NCI-H510A (cell line): ENCODE measurements at regions not wholly inside any gene's neighbourhood (a gene's known extent, or its start where the extent isn't known, plus 50 kb on each side); places are given as distances from the start of the nearest gene placed in this dataset.

Experiments used
- DNase-seq: peaks from one replicate; lab custom pipeline; 2025; lab: John Stamatoyannopoulos, UW

DNA sequence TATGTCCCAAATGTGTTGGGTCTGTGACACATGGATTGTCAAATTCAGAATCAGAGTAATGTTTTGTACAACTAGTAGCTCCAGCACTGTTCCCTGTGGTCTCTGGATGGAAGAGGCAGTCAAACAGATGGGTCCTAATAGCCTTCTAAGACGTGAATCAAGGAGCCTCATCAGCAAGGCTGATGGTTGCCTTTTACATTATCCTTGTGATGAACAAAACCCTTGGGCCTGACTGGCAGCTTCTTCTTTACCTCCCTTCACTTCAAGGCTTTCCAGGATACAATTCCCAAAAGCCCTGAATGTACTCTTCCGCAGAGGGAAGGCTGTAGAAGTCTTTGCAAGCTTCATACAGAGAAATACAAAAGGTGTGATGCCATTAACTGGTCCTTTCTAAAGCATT is 633.3 kb downstream of the USP25 start:
- no peak for DNase-seq

DNA sequence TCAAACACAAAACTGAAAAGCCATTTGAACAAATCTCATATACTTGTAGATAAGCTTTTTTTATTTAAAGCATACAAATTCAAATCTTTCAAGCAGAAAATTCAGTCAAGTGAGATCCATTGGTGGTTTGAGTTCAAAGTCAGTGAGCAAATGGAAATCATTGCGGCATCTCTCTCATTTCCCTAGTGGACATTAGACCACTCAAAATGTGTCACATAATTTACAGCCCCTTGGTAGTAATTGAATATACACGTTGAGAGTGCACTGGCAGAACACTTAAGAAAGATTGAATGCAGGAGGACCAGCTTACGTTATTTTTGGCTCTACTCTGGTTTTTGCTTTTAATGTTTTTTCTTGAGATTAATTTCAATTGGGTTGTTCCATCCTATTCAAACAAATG is 633.7 kb downstream of the USP25 start:
- DNase-seq = no peak

DNA sequence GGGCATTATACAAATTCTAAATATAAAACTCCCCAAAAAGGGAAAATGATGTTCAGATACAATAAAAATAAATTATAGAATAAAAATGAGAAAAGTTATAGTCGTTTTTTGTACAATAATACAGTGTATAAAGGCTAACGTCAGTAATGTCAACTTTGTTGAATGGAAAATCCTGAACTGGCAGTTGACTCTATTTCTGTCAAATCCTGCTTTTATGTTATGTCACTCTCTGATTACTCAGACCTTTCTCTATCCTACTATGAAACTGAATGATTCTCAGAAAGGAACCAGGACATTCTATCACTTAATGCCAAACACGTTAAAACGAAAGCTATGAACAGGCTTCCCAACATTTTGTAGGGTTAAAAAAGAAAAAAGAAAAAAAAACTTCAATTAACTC is 636.4 kb downstream of the USP25 start:
- DNase-seq = no peak

DNA sequence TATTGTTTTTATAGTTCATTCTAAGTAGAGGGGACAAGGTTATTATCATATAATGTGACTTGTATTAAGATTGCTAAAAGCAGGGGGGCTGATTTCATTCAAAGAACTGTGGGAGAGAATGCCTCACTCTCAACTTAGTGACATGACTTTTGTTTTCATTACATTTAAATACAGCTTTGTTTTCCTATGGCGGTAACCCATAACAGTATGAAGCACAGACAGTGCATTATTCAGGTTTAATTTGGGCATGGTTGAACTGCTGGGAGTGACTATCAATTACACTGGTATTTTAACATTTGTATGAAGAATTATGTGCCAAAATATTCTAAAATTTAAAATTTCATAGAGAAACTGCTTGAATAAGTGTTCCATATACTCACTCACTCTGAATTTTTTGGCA is 637.3 kb downstream of the USP25 start:
- no peak for DNase-seq

DNA sequence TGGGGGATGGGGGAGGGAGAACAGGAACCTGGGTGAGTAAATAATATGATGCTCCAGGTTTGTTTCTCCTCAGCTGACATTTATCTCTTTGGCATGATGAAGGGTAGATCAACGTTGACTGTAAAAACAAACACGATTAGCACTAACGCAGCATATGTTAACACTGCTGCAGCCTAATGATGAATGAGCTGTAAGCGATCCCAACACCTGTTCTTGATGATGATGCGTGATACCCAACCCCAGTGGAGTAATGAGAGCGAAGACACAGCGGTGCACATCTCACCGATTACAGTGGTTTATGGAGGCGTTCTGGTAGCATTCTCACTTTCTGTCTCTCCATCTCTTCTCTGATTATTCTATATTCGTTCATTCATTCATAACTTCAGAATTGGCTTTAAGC is 640.4 kb downstream of the USP25 start:
- DNase-seq = no peak

DNA sequence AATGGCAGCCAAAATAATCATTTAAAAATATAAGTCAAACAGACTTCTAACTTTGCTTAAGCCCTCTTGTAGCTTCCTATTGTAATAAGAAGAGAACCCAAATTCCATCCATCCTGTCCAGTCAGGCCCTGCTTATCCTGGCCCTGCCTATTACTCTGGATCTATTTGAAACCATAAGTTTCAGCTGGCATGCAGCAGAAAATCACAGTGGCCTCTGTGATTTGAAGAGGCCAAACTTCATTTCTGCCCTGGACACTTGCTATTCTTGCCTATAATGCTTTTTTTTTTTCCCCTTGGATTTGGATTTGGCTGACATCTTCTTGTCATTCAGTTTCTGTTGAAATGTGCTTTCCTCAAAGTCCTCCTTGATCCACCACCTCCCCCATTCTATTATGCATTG is 642.8 kb downstream of the USP25 start:
- no peak for DNase-seq

DNA sequence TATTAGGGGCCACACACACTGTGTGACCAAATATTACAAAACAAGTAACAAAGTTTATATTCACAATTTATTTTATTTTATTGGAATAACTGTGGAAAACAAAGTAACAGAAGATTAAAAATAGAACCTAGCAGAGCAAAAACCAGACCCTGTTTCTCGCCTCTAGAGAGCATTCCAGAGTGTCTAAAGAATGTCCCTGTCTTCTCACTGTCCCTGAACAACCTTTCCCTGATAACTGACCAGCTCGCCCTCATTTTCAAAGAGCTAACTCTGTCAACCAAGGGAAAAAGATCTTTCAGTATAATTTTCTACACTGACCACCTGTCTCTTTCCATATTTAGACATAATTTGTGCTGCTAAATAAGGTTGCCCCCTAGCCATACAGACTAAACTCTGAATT is 646.9 kb downstream of the USP25 start:
- no peak for DNase-seq

DNA sequence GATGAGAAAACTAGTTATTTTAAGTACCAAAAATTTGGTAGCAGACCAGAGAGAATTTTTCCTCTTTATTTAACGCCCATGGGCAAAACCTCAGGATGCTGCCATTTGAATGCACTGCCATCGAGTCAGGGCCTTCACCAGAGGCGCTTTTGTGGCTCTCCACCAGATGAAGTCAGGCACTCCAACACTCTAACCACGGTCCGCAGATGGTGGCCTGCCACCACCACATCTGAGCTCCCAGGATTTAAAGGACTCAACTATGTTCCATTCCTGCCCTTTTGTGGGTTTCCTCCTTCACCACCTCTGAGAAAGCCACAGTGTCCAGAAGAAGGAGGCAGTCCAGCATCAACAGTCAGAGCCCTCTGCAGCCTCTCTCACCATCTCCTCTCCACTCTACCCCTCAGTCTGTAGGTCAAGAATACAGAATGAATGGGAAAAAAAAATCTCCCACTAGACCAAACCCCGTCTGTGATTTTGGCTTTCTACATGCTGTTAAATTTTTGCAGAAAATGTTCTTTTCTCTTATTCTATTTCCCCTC is 647.4 kb downstream of the USP25 start:
- no peak for DNase-seq

DNA sequence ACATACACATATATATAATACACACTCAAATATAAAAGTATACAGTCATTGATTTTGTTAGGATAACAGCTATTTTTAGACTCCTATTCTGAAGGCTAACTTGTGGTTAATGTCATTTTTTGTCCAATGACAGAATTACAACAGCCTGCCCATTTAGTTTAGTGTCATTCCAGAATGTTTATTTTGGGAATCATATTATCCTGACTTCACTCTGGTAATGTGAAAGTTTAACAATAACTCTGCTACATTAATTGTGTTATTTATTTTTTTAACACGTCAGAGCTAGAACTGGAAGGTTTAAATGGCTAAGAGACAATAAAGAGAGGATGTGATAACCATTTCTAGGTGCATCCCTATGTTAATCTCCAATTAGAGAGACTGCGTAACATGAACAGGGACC is 648.1 kb downstream of the USP25 start:
- no peak for DNase-seq

DNA sequence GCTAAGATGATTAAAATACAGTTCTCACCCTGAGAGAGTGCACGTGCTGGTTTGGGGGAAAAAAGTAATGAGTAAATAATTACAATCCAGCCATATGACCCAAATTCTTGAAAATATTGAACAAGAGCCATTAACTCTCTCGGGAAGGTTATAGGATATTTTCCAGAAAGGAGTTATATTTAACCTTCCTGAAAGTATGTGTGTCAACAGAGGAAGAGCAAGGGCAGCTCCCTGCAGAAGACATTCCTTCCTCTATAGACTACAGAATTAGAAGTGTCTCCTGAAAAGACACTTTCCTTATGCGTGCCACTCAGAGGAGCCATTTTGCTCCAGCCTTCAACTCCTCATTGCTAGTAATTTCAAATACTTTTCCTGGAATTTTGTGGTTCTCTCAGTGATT is 648.7 kb downstream of the USP25 start:
- no peak for DNase-seq

DNA sequence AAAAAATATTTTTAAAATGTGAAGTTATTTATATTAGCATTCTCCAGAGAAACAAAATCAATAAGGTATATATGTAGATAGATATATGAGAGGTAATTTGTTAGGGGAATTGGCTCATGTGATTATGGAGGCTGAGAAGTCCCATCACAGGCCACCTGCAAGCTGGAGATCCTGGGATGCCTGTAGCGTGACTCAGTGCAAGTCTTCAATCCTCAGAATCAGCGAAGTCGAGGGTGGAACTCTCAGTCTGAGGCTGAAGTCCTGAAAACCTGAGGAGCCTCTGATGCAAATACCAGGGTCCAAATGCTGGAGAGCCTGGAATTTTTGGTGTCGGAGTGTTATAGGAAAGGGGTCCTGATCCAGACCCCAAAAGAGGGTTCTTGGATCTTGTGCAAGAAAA is 658.5 kb downstream of the USP25 start:
- no peak for DNase-seq

DNA sequence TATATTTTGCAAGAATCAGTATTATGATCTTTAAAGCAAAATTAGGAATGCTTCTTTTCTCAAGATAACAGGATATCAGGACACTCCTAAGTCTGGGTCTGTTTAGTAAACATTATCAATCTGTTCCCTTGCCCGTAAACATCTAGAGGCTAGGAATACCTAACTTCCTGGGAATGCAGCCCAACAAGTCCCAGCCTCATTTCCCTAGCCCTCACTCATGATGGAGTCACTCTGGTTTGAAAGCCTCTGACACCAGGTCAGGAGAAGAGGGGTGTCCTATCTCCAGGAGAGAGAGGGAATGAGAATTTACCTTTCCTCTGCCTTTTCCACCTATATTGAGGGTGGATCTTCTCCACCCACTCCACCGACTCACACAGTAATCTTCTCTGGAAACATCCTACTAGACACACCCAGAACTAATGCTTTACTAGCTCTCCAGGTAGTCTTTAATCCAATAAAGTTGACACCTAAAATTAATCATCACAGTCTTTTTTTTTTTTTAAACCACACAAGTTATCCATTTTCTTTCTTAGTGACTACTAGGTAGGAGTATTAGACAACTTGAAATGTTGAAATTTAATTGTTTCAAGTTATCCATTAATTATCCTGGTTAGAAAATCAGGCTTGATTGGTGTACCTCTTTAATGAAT is 659.3 kb downstream of the USP25 start:
- no peak for DNase-seq

DNA sequence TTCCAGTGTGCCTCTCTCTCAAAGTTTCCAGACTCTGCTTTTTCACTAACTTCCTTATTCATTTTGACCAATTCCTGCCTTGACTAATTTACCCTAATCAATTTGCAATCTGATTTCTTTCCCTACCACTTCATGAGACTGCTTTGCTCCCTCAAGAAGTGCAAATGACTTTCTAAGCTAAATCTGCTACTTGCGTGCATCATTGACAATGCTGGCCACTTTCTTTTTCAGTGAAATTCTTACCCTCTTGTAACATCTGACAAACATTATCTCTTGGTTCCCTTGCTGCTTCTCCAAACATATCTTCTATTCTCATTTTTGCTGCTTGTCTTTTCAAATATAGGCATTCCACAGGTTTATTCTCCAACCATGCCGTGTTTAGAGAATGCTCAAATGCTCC is 659.9 kb downstream of the USP25 start:
- DNase-seq = no peak

DNA sequence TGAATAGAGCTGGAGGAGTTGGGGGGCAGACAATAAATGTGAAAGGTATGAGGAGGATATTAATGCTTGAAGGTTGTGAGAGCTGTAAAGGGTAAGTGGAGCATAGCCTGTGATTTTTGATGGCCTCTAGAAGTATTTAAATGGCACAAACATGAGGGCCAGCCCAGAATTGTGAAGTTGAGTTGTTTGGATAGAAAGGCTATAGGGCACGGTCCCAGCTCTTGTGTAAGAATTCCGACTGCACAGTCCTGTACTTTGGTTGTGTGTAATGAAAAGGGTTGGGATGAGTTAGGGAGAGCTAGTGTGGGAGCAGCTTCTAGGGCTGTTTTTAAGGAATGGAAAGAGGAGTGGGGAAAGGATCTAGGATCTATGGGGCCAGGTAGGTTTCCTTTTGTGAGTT is 665.5 kb downstream of the USP25 start:
- no peak for DNase-seq

DNA sequence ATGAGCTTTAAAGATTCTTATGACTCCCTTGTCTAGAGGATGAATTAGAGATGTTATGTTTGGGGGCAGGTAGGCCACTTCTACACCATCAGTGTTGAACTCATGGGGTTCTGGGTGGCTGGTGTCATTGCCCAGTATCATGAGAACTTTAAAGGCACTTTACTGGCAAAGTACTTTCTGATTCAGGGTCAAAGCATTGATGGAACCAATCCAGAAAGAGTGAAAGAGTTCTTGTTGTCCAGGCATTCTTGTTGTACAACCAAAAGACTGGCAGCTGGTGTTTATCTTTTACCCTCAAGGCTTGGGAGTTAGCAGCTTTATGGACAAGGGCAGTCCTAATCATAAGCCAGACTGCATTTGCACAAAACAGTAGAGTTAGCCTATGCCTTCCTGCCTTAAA is 673.0 kb downstream of the USP25 start:
- no peak for DNase-seq

DNA sequence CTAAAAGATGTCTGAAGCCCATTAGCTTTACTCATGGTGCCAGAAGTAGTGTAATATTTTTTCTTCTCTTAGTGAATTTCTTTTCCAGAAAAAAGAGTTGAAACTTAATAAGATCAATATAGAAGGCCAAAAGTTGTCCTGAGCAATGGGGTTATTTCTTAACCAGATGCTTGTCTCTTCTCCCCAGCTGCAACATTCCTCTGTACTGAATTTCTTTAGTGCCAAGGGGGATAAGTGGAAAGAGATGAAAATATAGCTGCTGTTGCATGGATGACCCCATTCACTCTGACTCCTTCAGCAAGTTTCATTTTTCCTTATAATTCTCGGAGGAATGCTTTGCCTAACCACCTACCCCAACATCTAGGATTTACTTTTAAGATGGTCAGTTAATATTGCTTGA is 675.0 kb downstream of the USP25 start:
- no peak for DNase-seq

DNA sequence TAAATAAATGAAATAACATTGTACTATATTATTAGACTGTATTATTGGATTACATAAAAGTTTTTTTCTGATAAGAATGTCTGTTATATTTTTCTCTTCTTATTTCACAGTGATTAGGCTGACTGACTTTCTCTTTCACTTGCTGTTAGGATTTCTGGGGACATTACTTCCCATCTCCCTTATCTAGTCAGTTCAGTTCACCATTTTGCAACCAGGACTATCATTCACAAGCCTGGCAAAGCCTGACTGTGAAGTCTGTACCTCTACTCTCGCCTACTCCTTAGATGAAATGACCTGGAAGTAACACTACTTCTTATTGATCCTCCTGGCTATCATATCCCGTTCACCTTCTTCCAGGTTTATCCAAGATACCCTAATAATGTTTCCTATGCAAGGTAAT is 676.6 kb downstream of the USP25 start:
- no peak for DNase-seq

DNA sequence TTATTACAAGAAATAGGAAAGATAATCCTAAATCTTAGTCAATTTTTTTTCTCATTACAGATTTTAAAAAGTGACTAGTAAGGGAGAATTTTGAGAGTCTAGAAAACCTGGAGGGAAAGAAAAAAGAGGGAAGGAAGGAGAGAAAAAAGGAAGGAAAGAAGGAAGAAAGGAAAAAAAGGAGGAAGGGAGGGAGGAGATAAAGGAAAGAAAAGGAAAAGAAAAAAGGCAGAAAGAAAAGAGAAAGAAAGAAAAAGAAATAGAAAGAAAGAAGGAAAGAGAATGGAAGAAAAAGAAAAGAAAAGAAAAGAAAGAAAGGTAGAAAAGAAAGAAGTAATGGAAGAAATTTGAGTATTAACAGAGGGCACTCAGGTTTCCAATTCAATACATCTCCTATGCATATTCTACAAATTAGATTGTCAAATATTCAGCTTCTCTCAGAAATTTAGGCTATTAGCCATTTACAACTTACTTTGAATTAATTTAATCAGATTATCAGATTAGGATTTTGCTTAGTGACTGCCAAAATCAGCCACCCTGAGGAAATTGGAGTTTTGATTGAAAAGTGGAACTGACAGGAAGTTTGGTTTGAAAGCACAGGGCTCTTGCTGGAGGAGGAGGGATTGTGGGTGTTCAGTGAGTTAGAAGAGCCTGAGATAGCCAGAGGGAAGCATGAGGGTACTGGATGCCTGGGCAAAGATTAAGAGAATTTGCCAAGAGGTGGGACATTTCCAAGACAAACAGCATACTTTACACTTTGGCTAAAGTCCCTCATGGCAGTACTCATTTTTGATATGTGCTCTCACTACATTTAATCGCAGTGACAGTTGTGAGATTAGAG is 677.8 kb downstream of the USP25 start:
- DNase-seq = no peak

DNA sequence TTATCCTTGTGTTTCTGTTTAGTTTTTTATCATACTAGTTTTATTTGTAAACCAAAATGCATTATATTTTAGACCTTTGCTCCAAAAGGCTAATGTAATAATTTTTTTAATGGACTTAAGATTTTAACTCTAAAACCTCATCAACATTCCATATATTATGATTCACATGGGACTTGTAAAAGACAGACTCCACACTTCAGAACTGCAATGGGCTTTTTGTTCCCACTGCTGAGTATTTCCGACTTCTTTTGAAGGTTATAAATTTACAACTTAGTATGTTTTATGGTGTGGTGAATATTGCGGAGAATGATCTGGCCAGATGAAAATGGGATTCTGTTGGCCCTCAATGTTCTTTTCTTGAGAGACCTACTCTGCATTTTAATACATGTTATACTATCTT is 678.5 kb downstream of the USP25 start:
- DNase-seq = no peak

DNA sequence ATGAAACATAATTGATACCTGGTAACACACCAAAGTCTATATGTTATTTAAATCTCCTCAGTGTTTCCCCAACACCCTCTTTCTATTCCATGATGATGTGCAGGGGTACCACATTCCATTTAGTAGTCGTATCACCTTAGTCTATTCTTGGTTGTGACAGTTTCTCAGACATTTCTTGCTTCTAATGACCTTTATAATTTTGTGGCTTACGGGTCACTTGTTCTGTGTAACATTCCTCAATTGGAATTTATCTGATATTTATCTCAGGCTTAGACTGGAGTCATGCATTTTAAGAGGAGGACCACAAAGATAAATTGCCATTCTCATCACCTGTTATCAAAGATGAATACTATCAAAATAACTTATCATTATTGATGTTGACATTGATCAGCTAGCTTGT is 679.6 kb downstream of the USP25 start:
- DNase-seq = no peak

DNA sequence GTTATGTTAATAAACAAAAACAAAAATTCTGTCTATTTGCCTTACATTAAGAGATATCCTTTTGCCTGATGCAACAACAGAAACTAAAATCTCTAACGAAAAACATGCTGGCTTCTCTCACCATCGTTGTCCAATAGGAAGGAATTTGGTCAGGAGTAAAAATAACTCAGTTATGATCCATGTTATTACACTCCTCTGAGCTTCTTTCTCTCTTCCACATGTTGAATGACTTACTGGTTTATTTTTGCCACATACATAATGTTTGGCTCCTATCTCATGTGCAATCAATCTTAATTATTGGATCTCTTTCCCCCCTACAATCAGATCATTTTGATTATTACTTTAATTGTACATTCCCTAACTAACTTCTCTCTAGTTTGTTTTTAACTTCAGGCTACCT is 688.4 kb downstream of the USP25 start:
- DNase-seq = no peak

DNA sequence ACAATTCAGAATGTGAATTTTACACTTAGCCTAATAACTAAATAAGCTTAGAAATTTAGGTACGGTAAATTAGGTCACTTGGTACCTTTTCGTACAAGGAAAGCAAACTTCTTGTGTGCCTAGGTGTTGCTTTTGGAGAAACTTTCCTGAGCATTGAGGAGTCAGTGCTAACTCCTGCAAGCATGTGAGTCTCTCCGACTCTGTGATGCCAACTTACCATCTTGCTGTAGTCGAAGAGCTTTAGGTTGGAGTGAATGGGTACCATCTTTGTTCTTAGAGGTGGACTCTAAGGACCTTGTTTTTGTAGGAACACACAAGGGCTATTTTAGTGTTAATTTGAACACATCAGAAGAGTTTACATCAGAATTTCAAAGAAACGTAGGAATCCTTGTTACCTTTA is 688.9 kb downstream of the USP25 start:
- no peak for DNase-seq

DNA sequence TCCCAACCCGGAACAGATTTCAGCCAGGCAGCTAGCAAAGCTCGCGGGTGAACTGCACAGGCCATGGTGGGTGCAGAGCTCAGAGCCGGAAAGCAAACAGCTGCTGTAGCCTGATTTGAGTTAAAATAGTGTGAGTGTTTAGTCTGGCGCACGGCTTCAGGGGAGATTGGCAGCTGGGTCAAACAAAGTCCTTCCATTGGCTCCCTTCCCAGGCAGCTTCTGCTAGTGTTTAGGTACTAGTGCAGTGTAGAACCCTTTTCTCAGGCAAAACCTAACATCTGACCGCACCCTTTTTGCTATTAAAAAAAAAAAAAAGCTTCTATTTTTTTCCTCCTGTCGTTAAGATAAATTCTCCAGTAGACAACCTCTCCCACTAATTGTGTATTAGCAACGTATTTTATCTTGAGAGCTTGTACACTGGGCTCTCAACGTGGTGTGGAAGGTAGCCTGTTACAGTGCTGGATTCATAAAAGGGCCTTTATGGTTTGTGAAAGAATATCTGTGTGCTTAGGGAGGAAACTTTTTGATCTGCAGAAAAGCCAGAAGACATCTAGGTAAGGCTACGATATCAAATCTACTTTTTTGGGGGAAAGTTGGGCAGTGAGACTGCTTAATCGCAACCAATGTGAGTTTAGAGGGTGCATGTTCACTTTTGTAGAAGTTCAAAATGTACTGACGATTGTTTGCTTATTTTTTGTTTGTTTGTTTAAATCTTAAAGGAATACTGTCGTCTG is 689.6 kb downstream of the USP25 start:
- DNase-seq = no peak
